Loucy (cell line): ENCODE measurements at regions not wholly inside any gene's neighbourhood (a gene's known extent, or its start where the extent isn't known, plus 50 kb on each side); places are given as distances from the start of the nearest gene placed in this dataset.

ENCODE experiments used
- H2AFZ ChIP-seq: fragments of 200-600 bp; sonication (generic); 2 replicates; pipeline ENCODE4 v1.6.0; 2016; ENCODE audit warnings: antibody characterized with exemption, mild to moderate bottlenecking, low read length, moderate library complexity
- H3F3A ChIP-seq: fragments of 200-600 bp; 2 replicates; pipeline ENCODE4 v1.6.0; 2016; ENCODE audit warnings: antibody characterized with exemption, low read depth, mild to moderate bottlenecking
- H3K27me3 ChIP-seq: fragments of 200-600 bp; sonication (generic); 2 replicates; pipeline ENCODE4 v1.6.1; 2014; ENCODE audit warnings: low read length, mild to moderate bottlenecking; ENCODE audit not compliant: insufficient read depth, poor library complexity, severe bottlenecking
- H3K36me3 ChIP-seq: fragments of 200-600 bp; sonication (generic); 2 replicates; pipeline ENCODE4 v1.6.1; 2016; ENCODE audit warnings: low read length; ENCODE audit not compliant: insufficient read depth
- H3K4me1 ChIP-seq: fragments of 200-600 bp; sonication (generic); 2 replicates; pipeline ENCODE4 v1.5.1; 2014; ENCODE audit warnings: low read length, mild to moderate bottlenecking; ENCODE audit not compliant: insufficient read depth, poor library complexity, severe bottlenecking
- H3K4me2 ChIP-seq: fragments of 200-600 bp; sonication (generic); 2 replicates; pipeline ENCODE4 v1.6.0; 2014; ENCODE audit warnings: antibody characterized with exemption, low read length, low read depth, mild to moderate bottlenecking; ENCODE audit not compliant: poor library complexity, severe bottlenecking
- H3K4me3 ChIP-seq: fragments of 200-600 bp; sonication (generic); 2 replicates; pipeline ENCODE4 v1.5.1; 2014; ENCODE audit warnings: low read length, mild to moderate bottlenecking, mixed read lengths; ENCODE audit not compliant: poor library complexity, severe bottlenecking
- H3K79me2 ChIP-seq: fragments of 200-600 bp; sonication (generic); 2 replicates; pipeline ENCODE4 v1.6.1; 2014; ENCODE audit warnings: low read length; ENCODE audit not compliant: insufficient read depth
- H3K9ac ChIP-seq: fragments of 200-600 bp; sonication (generic); 2 replicates; pipeline ENCODE4 v1.6.0; 2014; ENCODE audit warnings: mild to moderate bottlenecking, low read depth, low read length, moderate library complexity; ENCODE audit not compliant: poor library complexity, severe bottlenecking
- H3K9me2 ChIP-seq: fragments of 200-600 bp; sonication (generic); replicated peaks from 2 replicates; pipeline ENCODE4 v1.6.1; 2016; ENCODE audit warnings: low read depth, low read length, mixed read lengths
- H3K9me3 ChIP-seq: fragments of 200-600 bp; sonication (generic); 2 replicates; pipeline ENCODE4 v1.6.1; 2014; ENCODE audit warnings: mild to moderate bottlenecking, antibody characterized with exemption, low read length, low read depth; ENCODE audit not compliant: insufficient read depth
- H4K20me1 ChIP-seq: fragments of 200-600 bp; sonication (generic); 2 replicates; pipeline ENCODE4 v1.6.0; 2014; ENCODE audit warnings: antibody characterized with exemption, low read length, mild to moderate bottlenecking; ENCODE audit not compliant: insufficient read depth, poor library complexity, severe bottlenecking
- EZH2phosphoT487 ChIP-seq: fragments of 200-600 bp; IDR thresholded peaks from 2 replicates; pipeline ENCODE4 v1.6.1; 2018; ENCODE audit warnings: antibody characterized with exemption, mild to moderate bottlenecking, moderate library complexity, borderline replicate concordance
- TF ChIP-seq, protein P1 (sequence below): fragments of 200-600 bp; sonication (generic); conservative IDR thresholded peaks from 2 replicates; pipeline ENCODE4 v1.5.1; 2014; ENCODE audit warnings: mild to moderate bottlenecking, antibody characterized with exemption, low read length

DNA sequence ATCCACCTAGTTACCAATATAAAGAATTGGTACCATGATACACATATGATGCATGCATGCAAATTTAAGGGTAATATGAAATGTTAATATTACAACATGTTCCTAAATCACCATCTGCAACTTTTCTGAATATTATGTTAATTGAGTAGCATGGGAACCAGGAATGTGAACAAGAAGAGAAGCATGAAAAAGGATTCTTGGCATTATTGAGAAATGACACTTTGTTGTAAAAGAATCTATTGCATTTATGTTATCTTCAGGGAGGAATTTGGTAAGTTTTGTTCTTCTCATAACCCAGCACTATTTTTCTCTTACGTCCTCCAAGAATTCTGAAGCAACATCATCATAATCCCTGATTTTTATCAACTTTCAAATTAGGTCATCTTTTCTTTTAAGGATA lies 159.9 kb upstream of the SLC25A13 start:
- Histone ChIP-seq H3K9ac (no peak overlapping the region), H3K79me2 (no peaks in the 10 kb centered on the region), H3K27me3 (no peaks in the 10 kb centered on the region), H3K4me2 (no peak overlapping the region), H3K9me3 (no peaks in the 10 kb centered on the region), H4K20me1 (no peaks in the 10 kb centered on the region), H3K4me3 (no peak overlapping the region), H2AFZ (no peak overlapping the region), H3K9me2 (no peaks in the 10 kb centered on the region), H3K4me1 (peaks cover 7% of the 10 kb centered on the region), H3K36me3 (no peaks in the 10 kb centered on the region), H3F3A (no peaks in the 10 kb centered on the region)
- TF ChIP-seq EZH2phosphoT487, result no peak
- TF ChIP-seq, protein P1, sequence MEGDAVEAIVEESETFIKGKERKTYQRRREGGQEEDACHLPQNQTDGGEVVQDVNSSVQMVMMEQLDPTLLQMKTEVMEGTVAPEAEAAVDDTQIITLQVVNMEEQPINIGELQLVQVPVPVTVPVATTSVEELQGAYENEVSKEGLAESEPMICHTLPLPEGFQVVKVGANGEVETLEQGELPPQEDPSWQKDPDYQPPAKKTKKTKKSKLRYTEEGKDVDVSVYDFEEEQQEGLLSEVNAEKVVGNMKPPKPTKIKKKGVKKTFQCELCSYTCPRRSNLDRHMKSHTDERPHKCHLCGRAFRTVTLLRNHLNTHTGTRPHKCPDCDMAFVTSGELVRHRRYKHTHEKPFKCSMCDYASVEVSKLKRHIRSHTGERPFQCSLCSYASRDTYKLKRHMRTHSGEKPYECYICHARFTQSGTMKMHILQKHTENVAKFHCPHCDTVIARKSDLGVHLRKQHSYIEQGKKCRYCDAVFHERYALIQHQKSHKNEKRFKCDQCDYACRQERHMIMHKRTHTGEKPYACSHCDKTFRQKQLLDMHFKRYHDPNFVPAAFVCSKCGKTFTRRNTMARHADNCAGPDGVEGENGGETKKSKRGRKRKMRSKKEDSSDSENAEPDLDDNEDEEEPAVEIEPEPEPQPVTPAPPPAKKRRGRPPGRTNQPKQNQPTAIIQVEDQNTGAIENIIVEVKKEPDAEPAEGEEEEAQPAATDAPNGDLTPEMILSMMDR, result no peak

DNA sequence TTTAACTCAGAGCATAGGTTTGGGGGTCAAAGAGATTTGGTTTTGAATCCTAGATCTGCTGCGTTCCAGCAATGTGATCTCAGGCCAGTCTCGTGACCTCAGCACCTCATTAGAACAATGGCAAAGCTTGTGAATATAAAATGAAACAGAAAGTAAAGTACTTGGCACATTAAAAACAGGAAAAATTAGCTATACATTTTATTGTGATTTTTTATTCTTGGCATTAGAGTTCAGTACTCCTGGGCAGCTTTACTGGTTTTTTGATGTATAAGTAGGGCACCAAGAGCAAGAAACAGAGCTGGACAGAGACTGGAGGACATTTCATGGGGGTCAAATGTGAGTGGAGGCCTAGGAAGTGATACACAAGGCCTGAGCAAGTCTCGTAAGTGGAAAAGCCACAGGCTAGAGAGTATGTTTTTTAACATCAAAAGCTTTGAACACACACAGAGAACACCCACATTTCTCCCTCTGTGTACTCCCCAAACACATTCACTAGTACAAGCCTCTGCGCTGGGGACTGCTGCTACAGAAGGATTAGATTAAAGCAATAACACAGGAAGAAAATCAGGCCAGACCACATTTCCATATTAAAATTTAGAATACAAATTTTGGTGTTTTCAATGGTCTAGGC lies 157.2 kb upstream of the SLC25A13 start:
- Histone ChIP-seq H3K9me2 (no peaks in the 10 kb centered on the region), H3K27me3 (no peaks in the 10 kb centered on the region), H3K9me3 (no peaks in the 10 kb centered on the region), H3K4me2 (peak overlapping the region; percentile 6), H4K20me1 (no peaks in the 10 kb centered on the region), H3K4me1 (peaks cover 7% of the 10 kb centered on the region), H3F3A (no peaks in the 10 kb centered on the region), H3K36me3 (no peaks in the 10 kb centered on the region), H2AFZ (peak overlapping the region; percentile 67), H3K4me3 (no peak overlapping the region), H3K79me2 (no peaks in the 10 kb centered on the region), H3K9ac (no peak overlapping the region)
- TF ChIP-seq, protein P1, result no peak
- TF ChIP-seq EZH2phosphoT487, result no peak

DNA sequence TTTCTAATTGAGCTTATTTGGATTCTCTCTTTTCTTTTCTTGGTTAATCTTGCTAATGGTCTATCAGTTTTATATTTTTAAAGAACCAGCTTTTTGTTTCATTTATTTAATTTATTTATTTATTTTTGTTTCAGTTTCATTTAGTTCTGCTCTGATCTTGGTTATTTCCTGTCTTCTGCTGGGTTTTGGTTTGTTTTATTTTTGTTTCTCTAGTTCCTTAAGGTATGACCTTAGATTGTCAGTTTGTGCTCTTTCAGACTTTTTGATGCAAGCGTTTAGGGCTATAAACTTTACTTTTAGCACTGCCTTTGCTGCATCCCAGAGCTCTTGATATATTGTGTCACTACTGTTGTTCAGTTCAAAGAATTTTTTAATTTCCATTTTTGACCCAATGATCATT lies 149.7 kb upstream of the SLC25A13 start:
- no peaks in the 10 kb centered on the region for H3K4me1 ChIP-seq
- no peaks in the 10 kb centered on the region for H3F3A ChIP-seq
- no peak overlapping the region for H3K4me2 ChIP-seq
- no peaks in the 10 kb centered on the region for H4K20me1 ChIP-seq
- no peaks in the 10 kb centered on the region for H3K9me3 ChIP-seq
- H3K36me3 ChIP-seq, result no peaks in the 10 kb centered on the region
- no peak for TF ChIP-seq EZH2phosphoT487
- TF ChIP-seq, protein P1, result no peak
- no peaks in the 10 kb centered on the region for H3K27me3 ChIP-seq
- no peaks in the 10 kb centered on the region for H3K9me2 ChIP-seq
- no peak overlapping the region for H3K4me3 ChIP-seq
- H2AFZ ChIP-seq, result no peak overlapping the region
- H3K9ac ChIP-seq, result no peak overlapping the region
- no peaks in the 10 kb centered on the region for H3K79me2 ChIP-seq
